NCI-H2107 (cell line): ENCODE measurements at regions not wholly inside any gene's neighbourhood (a gene's known extent, or its start where the extent isn't known, plus 50 kb on each side); places are given as distances from the start of the nearest gene placed in this dataset.

Experiments
- DNase-seq: peaks from one replicate; lab custom pipeline; 2025; lab: John Stamatoyannopoulos, UW

DNA sequence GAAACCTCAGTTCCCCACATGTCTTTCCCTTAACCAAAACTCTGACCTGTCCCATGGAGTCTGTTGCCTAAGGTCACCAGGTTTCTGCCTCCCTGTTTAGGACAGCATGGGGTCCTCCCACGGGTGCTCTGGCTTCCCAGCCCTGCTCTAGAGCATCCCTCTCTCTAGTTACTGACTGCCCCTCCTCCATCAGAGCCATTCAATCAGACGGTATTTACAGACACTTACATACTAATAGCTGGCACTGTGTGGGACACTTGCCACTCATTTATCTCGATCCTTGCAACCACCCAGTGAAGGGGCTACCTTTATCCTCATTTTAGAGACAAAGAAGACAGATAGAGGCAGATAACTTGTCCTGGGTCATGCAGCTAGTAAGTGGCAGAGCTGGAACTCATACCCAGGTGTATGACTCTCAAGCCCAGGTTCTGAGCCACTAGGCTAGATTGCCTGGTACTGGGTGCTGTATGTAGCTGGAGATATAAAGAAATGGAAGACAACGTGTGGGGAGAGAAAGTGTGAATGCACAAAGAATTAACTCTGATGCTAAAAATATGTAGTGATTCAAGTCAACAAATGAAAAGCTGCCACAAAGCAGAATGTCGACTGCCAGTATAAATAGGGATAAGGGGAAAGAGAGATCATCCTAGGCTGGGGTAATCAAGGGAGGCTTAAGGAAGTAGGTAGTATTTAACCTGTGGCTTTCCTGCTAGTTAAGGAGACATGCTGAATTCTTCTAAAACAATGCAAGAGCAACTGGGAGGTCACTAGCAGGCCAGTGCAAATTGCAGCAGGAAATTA is 52.5 kb upstream of the PDE8B start:
- no peak for DNase-seq

- no peak for DNase-seq
Observed at GRCh38 chr5:77156379-77156778, 54.1 kb upstream of the PDE8B start.

- no peak for DNase-seq
Observed at GRCh38 chr5:77155179-77155785, 55.2 kb upstream of the PDE8B start.

DNA sequence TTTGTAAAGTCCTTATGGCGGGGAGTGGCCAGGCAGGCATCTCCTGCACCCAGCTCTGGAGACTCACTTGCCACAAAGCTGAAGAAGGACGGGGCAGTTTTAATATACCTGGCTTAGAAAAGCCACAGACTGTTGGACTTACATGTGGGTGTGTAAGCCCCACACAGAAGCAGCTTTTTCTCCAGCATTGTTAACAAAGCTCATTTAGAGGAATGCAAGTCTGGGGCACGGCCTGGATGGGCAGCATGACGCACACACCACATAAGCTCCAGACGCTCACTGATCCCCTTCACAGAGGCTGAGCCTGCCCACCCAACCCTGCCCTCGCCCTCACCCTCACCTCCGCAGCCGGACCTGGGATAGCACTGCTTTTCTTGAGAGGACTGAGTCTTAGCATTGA is 58.0 kb upstream of the PDE8B start:
- no peak for DNase-seq

- no peak for DNase-seq
Observed at GRCh38 chr5:77151501-77151900, 59.0 kb upstream of the PDE8B start.

DNA sequence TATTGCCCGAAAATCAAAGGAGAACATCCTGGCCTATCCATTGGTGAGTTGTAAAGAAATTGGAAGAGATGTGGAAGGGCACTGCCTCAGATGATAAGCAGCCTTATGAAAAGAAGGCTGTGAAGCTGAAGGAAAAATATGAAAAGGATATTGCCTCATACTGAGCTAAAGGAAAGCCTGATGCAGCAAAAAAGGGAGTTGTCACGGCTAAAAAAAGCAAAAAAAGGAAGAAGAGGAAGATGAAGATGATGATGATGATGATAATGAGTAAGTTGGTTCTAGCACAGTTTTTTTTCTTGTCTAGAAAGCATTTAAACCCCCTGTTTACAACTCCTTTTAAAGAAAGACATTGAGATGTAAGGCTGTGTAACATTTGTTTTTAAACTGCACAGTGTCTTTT is 59.8 kb upstream of the ZBED3 start:
- no peak for DNase-seq

DNA sequence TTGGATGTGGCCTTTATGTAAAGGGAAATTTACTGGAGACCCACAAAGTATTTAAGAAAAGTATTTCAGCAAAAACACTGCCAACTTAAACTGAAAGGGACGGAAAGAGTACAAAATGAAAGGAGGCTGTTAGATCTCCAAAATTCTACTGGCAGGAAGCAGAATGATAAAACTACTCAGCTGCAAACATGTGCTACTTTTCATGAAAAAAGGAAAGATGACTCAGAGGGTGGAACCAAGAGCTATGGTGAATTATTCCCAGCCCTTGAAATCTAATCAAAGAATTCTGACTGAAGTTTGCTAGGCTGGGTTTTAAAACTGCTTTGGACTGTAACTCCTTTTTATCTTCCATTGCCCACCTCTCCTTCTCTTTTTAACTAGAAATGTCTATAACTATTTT is 58.6 kb upstream of the ZBED3 start:
- DNase-seq = no peak

- DNase-seq = no peak
Observed at GRCh38 chr5:77144837-77145139, 57.7 kb upstream of the ZBED3 start.

DNA sequence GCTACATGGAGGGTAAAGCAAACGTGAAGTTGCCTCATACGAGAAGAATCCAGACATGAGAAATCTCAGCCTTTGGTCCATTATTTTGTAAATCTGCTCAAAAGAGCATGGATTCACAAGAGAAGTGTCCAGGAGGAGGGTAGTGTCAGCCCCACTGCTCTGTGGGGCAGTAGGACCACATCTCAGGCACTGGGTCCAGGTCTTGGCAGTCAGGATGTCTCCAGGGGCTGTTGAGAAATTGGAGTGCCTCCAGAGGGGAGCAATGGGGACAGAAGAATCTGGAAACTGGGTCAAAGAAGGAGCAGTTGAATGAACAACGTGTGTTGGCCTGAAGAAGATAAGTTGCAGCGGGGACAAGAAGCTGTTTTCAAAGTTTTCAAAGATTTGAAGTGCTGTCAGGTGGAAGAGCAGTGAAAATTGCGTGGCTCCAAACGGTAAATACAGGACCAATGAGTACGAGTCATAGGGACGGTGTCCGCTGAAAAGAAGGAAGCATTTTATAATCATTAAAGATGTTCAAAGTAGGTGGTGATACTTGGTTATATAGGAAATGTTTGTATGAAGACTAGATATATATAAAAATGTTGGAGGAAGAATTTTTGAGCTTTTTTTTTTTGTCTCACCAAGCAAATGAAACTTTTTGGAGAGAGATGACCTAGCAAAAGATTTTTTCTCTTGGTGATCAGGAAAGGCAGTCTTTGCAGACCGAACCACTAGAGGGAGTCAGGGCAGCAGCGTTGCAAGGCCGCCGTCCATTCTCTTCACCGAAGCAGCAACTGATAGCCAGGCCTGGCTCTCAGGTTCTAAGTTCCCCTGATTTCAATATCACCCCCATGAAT is 57.1 kb upstream of the ZBED3 start:
- DNase-seq = peak; percentile 18

- DNase-seq = no peak
Observed at GRCh38 chr5:77140350-77140749, 53.3 kb upstream of the ZBED3 start.

GRCh38 chr5:77139001-77139400 is 51.9 kb upstream of the ZBED3 start:
- no peak for DNase-seq
